GM23338 (cell line): ENCODE measurements at regions not wholly inside any gene's neighbourhood (a gene's known extent, or its start where the extent isn't known, plus 50 kb on each side); places are given as distances from the start of the nearest gene placed in this dataset.

Experiments used
- ATAC-seq: fragments of 200-7000 bp; cut with Tn5 transposase; 3 replicates; pipeline ENCODE4 v1.9.1; 2020
- DNase-seq: peaks from one replicate; pipeline ENCODE4 v3.0.0-alpha.2; 2015; ENCODE audit warnings: low spot score
- H2AFZ ChIP-seq: fragments of 200-600 bp; sonication (generic); 2 replicates; pipeline ENCODE4 v1.8.0; 2016; ENCODE audit warnings: antibody characterized with exemption, mild to moderate bottlenecking, moderate library complexity
- H3F3A ChIP-seq: fragments of 200-600 bp; sonication (generic); replicated peaks from 2 replicates; pipeline ENCODE4 v1.8.0; 2017; ENCODE audit warnings: antibody characterized with exemption, mixed run types, low read depth
- H3K27ac ChIP-seq: fragments of 200-600 bp; sonication (generic); 2 replicates; pipeline ENCODE4 v1.6.1; 2016; ENCODE audit warnings: low read depth
- H3K27me3 ChIP-seq: fragments of 200-600 bp; sonication (generic); 2 replicates; pipeline ENCODE4 v1.8.0; 2016; ENCODE audit warnings: mild to moderate bottlenecking, mixed run types, moderate library complexity; ENCODE audit not compliant: insufficient read depth
- H3K36me3 ChIP-seq: fragments of 200-600 bp; sonication (generic); 2 replicates; pipeline ENCODE4 v1.8.0; 2016; ENCODE audit warnings: mild to moderate bottlenecking; ENCODE audit not compliant: insufficient read depth
- H3K4me1 ChIP-seq: fragments of 200-600 bp; sonication (generic); 2 replicates; pipeline ENCODE4 v1.8.0; 2016; ENCODE audit warnings: mild to moderate bottlenecking, moderate library complexity; ENCODE audit not compliant: insufficient read depth
- H3K4me2 ChIP-seq: fragments of 200-600 bp; sonication (generic); 2 replicates; pipeline ENCODE4 v1.7.1; 2017; ENCODE audit warnings: mixed run types
- H3K4me3 ChIP-seq: fragments of 200-600 bp; sonication (generic); 2 replicates; pipeline ENCODE4 v1.6.1; 2016; ENCODE audit warnings: mixed run types
- H3K79me2 ChIP-seq: fragments of 200-600 bp; sonication (generic); replicated peaks from 2 replicates; pipeline ENCODE4 v1.8.0; 2017; ENCODE audit warnings: mild to moderate bottlenecking; ENCODE audit not compliant: insufficient read depth
- H3K9me2 ChIP-seq: fragments of 200-600 bp; sonication (generic); 2 replicates; pipeline ENCODE4 v1.8.0; 2017; ENCODE audit not compliant: insufficient read depth
- H4K20me1 ChIP-seq: fragments of 200-600 bp; sonication (generic); replicated peaks from 2 replicates; pipeline ENCODE4 v1.8.0; 2017; ENCODE audit warnings: mild to moderate bottlenecking; ENCODE audit not compliant: insufficient read depth
- H3K27ac Mint-ChIP-seq: 2 replicates; pipeline ENCODE4 v1.8.0; 2020; ENCODE audit warnings: inconsistent platforms, mild to moderate bottlenecking, moderate library complexity, mixed read lengths
- H3K27me3 Mint-ChIP-seq: 3 replicates; pipeline ENCODE4 v1.8.0; 2022; ENCODE audit warnings: low read depth, mild to moderate bottlenecking, moderate library complexity, mixed read lengths, inconsistent platforms; ENCODE audit not compliant: insufficient read depth, poor library complexity
- H3K36me3 Mint-ChIP-seq: 3 replicates; pipeline ENCODE4 v1.8.0; 2021; ENCODE audit warnings: low read depth, mild to moderate bottlenecking, inconsistent platforms, moderate library complexity, mixed read lengths
- H3K4me1 Mint-ChIP-seq: 3 replicates; pipeline ENCODE4 v1.8.0; 2020; ENCODE audit warnings: mild to moderate bottlenecking, inconsistent platforms, mixed read lengths
- H3K4me3 Mint-ChIP-seq: 3 replicates; pipeline ENCODE4 v1.8.0; 2021; ENCODE audit warnings: moderate library complexity, mild to moderate bottlenecking, inconsistent platforms, mixed read lengths
- H3K9me3 Mint-ChIP-seq: 3 replicates; pipeline ENCODE4 v1.8.0; 2020; ENCODE audit warnings: moderate library complexity, mild to moderate bottlenecking, inconsistent platforms, mixed read lengths
- CREB1 ChIP-seq: fragments of 250-450 bp; sonication (Bioruptor Pico); IDR thresholded peaks from 2 replicates; pipeline ENCODE4 v1.5.0; 2020; ENCODE audit warnings: low read depth, mild to moderate bottlenecking, moderate library complexity
- CTCF ChIP-seq, 2 experiments: fragments of 200-600 bp in 1 of 2; sonication (generic) in 1 of 2; conservative IDR thresholded peaks; 2 replicates each; pipeline versions ENCODE4 v1.5.1 to v1.6.1; 2016 to 2017; ENCODE audit warnings: antibody characterized with exemption in 2 of 2, low read depth in 2 of 2, mild to moderate bottlenecking in 2 of 2, moderate library complexity in 1 of 2
- ETS1 ChIP-seq: IDR thresholded peaks from 2 replicates; pipeline ENCODE4 v1.6.1; 2016; ENCODE audit warnings: antibody characterized with exemption
- EZH2phosphoT487 ChIP-seq: fragments of 200-600 bp; sonication (generic); IDR thresholded peaks from one replicate; pipeline ENCODE4 v1.8.1; 2018; ENCODE audit warnings: antibody characterized with exemption; ENCODE audit not compliant: unreplicated experiment
- JUNB ChIP-seq: IDR thresholded peaks from one replicate; pipeline ENCODE4 v1.6.1; 2016; ENCODE audit warnings: antibody characterized with exemption; ENCODE audit not compliant: unreplicated experiment
- POLR2AphosphoS5 ChIP-seq: IDR thresholded peaks from 2 replicates; pipeline ENCODE4 v1.6.1; 2016; ENCODE audit warnings: antibody characterized with exemption, low read depth
- REST ChIP-seq: IDR thresholded peaks from one replicate; pipeline ENCODE4 v1.6.1; 2018; ENCODE audit warnings: antibody characterized with exemption; ENCODE audit not compliant: unreplicated experiment
- ZNF114 ChIP-seq: fragments of 250-450 bp; sonication (Bioruptor Pico); IDR thresholded peaks from 2 replicates; pipeline ENCODE4 v1.5.0; 2020; ENCODE audit warnings: mild to moderate bottlenecking, moderate library complexity

GRCh38 chr12:90226211-90226610 lies 517.6 kb upstream of the ATP2B1 start (continued):
- TF ChIP-seq ETS1 (no peak), CTCF (conservative IDR thresholded peaks at IDR 0.05; ENCODE audit: low read depth in 2 of 2) (no peak), EZH2phosphoT487 (no peak), ZNF114 (CRISPR knock-in tag) (no peak)

- no peaks in the 10 kb centered on the region for H3K4me1 ChIP-seq
- no peaks in the 10 kb centered on the region for H3K36me3 ChIP-seq
- H3K27ac ChIP-seq = no peak overlapping the region
- H3F3A ChIP-seq = no peaks in the 10 kb centered on the region
- no peaks in the 10 kb centered on the region for H3K9me2 ChIP-seq
- H3K27ac Mint-ChIP-seq = no peak overlapping the region
- no peaks in the 10 kb centered on the region for H3K36me3 Mint-ChIP-seq
- H3K4me3 Mint-ChIP-seq = no peak overlapping the region
- H3K4me3 ChIP-seq = no peak overlapping the region
- no peaks in the 10 kb centered on the region; the same call in 2 of the 3 replicates for H3K9me3 Mint-ChIP-seq
- H3K27me3 Mint-ChIP-seq = no peaks in the 10 kb centered on the region
- no peaks in the 10 kb centered on the region for H4K20me1 ChIP-seq
- H3K27me3 ChIP-seq = no peaks in the 10 kb centered on the region
- no peak for DNase-seq
- no peak overlapping the region for H3K4me2 ChIP-seq
- no peaks in the 10 kb centered on the region for H3K79me2 ChIP-seq
- TF ChIP-seq REST = no peak
- TF ChIP-seq EZH2phosphoT487 = no peak
- no peak overlapping the region for H2AFZ ChIP-seq
- no peak for ATAC-seq
- H3K4me1 Mint-ChIP-seq = no peaks in the 10 kb centered on the region
Measured at GRCh38 chr12:90216815-90217214, 508.2 kb upstream of the ATP2B1 start.

- no peak overlapping the region for H3K4me3 Mint-ChIP-seq
- no peaks in the 10 kb centered on the region for H3K36me3 Mint-ChIP-seq
- Histone ChIP-seq H4K20me1 (no peaks in the 10 kb centered on the region), H3K79me2 (no peaks in the 10 kb centered on the region), H3K9me2 (peaks cover 3% of the 10 kb centered on the region; the same call in 1 of the 2 replicates), H2AFZ (no peak overlapping the region), H3K27ac (no peak overlapping the region), H3K4me3 (no peak overlapping the region), H3F3A (no peaks in the 10 kb centered on the region), H3K4me2 (no peak overlapping the region), H3K36me3 (no peaks in the 10 kb centered on the region), H3K4me1 (no peaks in the 10 kb centered on the region), H3K27me3 (no peaks in the 10 kb centered on the region)
- no peak overlapping the region for H3K27ac Mint-ChIP-seq
- H3K4me1 Mint-ChIP-seq = no peaks in the 10 kb centered on the region
- ATAC-seq = no peak
- DNase-seq = no peak
- peaks cover 2% of the 10 kb centered on the region; the same call in 1 of the 3 replicates for H3K9me3 Mint-ChIP-seq
- no peaks in the 10 kb centered on the region for H3K27me3 Mint-ChIP-seq
- TF ChIP-seq CREB1 (no peak), REST (no peak), JUNB (no peak), POLR2AphosphoS5 (no peak), ETS1 (no peak)
Measured at GRCh38 chr12:90216020-90216552, 507.4 kb upstream of the ATP2B1 start.
